Eye (tissue), 1 donor: ENCODE measurements at regions not wholly inside any gene's neighbourhood (a gene's known extent, or its start where the extent isn't known, plus 50 kb on each side); places are given as distances from the start of the nearest gene placed in this dataset.
A peak's percentile ranks its signal among the peaks of the same experiment; 100 is the strongest.

Experiments
- DNase-seq: peaks from one replicate; pipeline ENCODE4 v3.0.0-alpha.2; 2015

GRCh38 chr12:65630555-65630954, 193.7 kb upstream of the HMGA2 start:
- DNase-seq, result no peak

DNA sequence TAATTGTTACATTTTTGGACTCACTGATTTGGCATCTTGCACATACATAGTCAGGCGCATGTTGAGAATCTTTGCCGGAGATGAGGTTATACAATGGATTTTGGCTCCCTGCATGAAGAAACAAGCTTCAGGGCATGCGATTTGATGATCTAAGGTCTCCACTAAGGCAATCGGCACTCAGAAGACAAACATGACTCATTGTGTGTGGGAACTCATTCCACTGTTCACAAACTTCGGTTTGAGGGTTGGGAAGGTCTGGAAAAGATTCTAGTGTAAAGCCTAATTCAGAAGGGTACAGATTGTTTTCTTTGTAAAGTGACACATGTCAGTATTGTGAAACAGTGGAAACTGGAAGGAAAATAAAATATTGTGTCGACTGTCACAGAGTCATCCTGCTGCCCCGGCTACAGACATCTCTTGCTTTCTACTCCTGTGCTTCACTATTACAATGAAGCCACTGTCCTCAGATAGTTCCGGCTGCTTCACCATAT, 192.6 kb upstream of the HMGA2 start:
- DNase-seq, result peak; percentile 45

DNA sequence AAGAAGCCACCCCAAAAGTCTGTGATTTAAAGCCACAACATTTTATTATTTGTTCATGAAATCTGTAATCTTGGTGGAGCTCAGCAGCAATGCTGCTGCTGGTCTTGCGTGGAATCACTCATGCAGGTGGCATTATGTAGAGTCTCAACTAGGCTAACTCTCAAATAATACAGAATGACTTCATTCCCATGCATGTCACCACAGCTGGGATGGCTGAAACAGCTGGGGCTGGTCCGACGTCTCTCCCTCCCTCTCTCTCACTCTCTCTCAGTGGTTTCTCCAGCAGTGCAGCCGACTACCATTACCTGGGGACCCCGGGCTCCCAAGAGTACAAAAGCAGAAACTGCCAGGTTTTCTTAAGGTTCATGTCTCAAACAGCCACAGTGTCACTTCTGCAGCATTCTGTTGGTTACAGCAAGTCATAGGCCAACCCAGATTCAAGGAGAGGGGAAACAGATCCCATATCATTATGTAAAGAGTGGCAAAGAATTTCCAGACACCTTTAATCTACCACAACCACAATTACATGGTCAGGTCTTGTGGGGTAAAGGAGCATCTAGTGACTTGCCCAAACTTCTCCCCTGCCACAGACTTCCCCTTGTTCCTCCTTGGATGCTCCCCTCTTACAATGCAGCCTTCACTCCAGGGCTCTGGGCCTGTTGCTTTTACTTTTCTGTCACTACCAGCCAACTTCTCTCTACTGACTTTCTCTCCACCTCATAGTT, 192.0 kb upstream of the HMGA2 start:
- no peak for DNase-seq

- no peak for DNase-seq
Measured at GRCh38 chr12:65634061-65634460, 190.2 kb upstream of the HMGA2 start.

DNA sequence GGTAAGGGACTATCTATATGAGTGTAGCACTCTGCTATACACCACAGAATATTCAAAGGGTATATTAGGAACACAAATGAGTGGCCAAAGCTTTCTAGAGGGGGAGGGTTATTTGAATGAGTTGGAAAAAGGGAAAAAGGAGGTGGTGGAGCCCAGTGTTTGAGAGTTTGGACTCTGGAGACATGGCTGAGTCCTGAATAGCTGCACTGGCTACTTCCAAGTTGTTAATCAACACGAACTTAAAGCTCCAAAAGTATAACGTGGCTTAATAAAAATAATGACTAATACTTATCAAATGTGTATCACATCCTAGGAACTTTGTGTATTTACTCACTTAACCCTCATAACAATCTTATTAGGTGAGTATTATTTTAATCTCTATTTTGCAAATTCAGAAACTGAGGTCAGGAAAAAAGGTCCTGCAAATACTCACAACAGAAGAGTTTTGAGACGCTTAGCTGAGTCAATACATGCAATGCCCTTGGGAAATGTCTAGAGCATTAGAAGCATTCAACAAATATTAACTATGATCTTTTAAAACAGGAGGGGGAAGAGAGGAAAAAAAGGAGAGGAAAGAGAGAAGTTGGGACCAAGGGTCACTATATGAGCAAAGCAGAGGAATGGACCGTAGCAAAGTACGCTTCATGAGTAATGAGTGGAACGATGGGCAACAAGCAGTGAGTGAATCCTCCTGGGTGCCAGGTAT, 189.5 kb upstream of the HMGA2 start:
- DNase-seq, result no peak

DNA sequence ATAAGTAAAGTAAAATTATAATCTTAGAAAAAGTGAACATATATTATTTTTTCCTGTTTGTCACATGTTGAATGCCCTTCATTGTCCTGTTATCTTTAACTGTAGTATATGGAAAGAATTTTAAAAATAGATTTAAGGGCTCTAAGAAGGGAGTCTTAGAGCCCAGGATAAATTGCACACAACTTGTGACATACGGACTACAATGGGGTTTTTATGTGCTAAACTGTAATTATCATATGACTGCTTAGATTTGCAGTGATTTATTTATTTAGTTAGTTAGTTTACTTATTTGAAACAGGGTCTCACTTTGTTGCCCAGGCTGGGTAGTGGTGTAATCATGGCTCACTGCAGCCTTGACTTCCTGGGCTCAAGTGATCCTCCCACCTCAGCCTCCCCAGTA, 187.8 kb upstream of the HMGA2 start:
- no peak for DNase-seq

DNA sequence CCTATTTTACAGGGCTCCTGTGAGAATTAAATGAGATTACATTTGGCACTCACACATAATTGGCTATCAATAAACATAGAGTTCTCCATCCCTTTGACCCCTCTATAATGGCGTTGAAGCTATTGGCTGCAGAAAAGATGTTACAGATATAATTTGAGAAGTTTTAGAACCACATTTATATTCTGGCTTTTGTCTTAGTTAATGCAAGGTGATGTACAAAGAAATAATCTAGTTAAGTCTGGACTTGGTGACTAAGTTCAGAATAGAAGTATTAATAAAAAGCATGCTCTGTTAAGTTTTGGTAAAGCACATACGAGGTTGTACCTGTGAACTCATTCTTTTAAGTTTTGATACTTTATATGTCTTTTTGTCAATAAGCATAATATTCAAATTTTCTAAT, 187.1 kb upstream of the HMGA2 start:
- no peak for DNase-seq

GRCh38 chr12:65637774-65638173, 186.5 kb upstream of the HMGA2 start:
- DNase-seq, result no peak

DNA sequence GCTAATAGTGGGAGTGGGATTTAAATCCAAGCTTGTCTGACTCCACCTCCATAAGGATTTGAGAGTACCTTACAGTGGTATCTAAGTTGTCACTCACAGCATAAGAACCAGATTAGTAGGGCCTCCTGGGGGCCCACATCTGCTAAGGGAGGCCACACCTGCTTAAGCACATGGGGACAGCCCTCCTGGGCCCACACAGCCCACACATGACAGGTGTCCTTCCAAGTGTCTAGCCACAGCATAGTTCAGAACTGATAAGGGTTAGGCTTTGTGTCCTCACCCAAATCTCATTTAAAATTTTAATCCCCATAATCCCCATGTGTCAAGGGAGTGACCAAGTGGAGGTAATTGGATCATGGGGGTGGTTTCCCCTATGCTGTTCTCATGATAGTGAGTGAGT, 186.0 kb upstream of the HMGA2 start:
- DNase-seq, result no peak

GRCh38 chr12:65640489-65640901, 183.8 kb upstream of the HMGA2 start:
- DNase-seq, result no peak

- no peak for DNase-seq
Measured at GRCh38 chr12:65642061-65642661, 182.1 kb upstream of the HMGA2 start.

DNA sequence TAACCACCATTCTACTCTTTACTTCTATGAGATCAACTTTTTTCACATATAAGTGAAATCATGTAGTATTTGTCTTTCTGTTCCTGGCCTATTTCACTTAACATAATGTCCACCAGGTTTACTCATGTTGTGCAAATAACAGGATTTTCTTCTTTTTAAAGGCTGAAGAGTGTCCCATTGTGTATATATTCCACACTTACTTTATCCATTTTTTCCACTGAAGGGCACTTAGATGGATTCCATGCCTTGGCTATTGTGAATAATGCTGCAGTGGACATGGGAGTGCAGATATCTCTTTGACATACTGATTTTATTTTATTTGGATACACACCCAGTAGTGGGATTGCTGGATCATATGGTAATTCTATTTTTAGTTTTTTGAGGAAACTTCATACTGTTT, 181.1 kb upstream of the HMGA2 start:
- no peak for DNase-seq

DNA sequence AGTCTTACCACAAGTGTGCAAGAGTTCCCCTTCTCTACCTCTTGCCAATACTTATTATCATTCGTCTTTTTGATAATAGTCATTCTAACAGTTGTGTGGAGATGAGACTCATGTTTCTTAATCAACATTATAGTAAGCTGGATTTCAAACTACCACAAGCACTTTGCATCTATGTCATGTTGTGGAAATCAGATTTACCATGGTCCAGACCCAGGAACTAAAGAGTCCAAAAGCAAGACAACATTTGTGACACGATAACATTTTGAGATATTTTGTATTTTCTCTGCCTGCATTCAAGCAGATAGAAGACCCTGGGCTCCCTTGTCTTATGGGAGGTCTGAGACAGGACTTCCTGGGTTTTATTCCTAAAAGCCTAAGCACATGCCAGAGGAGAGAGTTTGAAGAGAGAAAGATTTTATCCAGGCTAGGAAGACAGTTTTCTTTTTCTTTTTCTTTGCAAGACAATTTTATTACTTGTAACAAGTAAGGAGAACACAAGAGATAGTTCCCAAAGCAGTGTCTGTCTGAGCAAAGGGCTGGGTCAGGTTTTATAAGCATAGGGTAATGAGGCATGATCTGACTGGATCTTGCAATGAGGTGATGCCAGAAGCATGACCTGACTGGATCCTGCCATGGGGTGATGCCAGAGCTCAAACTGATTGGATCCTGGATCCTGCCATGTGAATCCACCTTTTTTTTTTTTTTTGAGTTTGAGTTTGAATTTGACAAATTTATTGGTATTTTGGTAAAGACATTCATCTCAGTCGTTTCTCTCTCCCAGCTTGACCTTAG, 180.5 kb upstream of the HMGA2 start:
- DNase-seq, result no peak

- DNase-seq, result no peak
Measured at GRCh38 chr12:65646127-65646643, 178.1 kb upstream of the HMGA2 start.

DNA sequence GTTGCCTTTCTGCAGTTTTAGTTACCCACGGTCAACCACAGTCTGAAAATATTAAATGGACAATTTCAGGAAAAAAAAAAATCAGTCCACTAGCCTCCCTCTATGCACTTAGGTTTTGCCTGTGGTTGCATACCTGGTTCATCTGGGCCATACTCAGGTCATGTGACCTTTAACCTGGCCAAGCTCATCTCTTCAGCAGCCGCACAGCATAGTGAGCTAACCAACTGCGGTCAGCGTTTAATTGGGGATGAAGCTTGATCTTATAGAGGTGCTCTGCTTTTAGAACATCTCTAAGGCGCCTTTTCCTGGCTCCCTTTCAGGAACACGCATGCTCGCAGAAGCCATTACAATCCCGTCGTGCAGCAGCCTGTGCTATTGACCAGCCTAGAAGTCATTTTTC, 177.2 kb upstream of the HMGA2 start:
- DNase-seq, result no peak

DNA sequence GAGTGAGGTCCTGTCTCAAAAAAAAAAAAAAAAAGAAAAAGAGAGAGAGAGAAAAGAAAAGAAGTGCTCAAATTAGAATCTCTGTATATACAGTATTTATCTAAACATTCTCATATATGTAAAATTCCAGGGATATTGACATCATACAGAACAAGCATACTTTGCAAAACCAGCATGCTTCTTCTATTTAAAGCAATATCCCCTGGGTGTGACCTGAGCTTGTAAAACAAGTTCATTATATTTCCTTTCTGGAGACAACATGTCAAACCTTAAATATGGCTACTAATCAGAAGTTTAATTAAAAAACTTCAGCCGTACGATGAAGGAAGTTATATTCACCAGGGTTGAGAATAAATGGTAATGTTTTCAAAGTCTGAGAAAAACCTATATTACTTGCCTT, 175.8 kb upstream of the HMGA2 start:
- DNase-seq, result no peak

- no peak for DNase-seq
Measured at GRCh38 chr12:65649126-65649525, 175.2 kb upstream of the HMGA2 start.

- DNase-seq, result no peak
Measured at GRCh38 chr12:65651060-65651459, 173.2 kb upstream of the HMGA2 start.

GRCh38 chr12:65653321-65653720, 171.0 kb upstream of the HMGA2 start:
- DNase-seq, result no peak

DNA sequence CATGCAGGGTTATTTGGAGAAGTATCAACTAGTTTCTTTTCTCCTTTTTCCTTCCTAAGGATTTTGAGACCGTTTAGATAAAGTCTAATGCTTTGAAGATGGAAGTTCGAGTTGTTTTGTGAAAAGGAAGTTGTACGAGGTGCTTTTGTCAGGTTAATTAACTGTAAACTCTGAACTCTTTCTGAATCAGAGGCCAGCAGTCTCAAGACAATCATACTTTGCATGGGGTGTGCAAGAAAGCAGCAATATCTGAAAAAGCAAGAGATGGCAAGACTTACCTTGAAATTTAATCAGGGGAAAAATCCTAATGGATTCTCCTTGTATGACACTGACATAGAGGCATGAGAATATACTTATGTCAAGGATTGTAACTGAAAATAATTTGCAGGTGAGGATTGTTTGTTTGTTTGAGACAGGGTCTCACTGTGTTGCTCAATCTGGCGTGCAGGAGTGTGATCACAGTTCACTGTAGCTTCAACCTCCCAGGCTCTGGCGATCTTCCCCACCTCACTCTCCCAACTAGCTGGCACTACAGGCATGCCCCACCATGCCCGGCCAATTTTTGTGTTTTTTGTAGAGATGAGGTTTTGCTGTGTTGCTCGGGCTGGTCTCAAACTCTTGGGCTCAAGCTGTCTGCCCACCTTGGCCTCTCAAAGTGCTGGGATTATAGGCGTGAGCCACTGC, 170.2 kb upstream of the HMGA2 start:
- no peak for DNase-seq

DNA sequence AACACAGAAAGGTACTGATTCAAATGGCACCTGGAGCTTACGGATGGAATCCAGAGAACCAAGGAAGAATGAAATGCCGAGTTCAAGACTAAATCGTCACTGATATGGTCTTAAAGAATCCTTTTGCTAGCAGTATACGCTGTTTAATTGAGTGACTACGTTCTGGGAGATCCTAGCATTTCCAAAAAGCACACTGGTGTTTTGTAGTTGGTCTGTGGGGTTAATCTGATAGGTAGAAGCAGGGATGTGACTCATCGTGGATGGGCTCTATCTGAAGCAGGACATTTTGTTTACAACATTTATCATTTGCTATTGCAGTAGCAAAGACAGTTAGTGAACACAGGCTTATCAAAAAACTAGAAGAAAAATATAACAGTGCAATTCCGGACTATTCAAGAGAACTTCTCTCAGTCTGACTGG, 169.2 kb upstream of the HMGA2 start:
- no peak for DNase-seq

DNA sequence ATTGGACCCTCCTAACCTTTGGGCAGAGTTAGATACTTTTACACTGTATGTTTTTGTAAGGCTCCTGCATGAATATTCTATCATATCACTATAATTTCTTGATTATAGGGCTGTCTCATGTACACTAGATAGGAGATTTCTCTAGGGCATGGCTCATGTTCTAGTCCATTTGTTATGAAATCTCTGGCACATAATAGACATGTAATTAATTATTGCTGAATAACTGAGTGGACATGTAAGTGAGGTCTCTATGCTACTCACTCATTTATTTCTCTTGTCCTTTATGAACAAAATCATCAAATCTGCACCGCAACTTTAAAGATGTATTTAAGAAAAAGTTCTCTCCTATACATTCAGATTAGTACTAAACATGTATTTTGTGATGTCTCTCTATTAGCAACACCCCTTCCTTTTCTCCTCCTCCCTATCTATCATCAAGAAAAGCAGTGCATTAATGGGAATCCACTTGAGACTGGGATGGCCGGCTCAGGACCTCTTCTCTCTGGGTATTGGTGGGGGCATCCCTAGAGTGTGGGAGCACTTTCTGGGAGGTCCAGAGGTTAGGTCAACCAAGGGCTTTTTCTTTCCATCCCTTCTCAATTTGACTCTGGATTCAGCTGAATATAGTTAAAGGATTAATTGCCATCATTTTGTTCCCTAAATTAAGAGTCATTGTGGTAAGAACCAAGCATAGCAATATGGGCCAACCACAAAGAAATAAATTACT, 168.0 kb upstream of the HMGA2 start:
- DNase-seq, result no peak
